ENCODE measurements at regions not wholly inside any gene's neighbourhood (a gene's known extent, or its start where the extent isn't known, plus 50 kb on each side); places are given as distances from the start of the nearest gene placed in this dataset.

GRCh38 chr14:71363946-71364925 lies 457.0 kb downstream of the PCNX1 start:
- no peak for DNase-seq

- DNase-seq, result no peak
These were observed 458.1 kb downstream of the PCNX1 start for GRCh38 chr14:71365361-71365760.

GRCh38 chr14:71366861-71367260 lies 459.6 kb downstream of the PCNX1 start:
- DNase-seq, result no peak

- peak; percentile 86 for DNase-seq
These were observed 464.6 kb downstream of the PCNX1 start for GRCh38 chr14:71371711-71372396.

- DNase-seq, result no peak
These were observed 465.2 kb downstream of the PCNX1 start for GRCh38 chr14:71372411-71372838.

- no peak for DNase-seq
These were observed 466.5 kb downstream of the PCNX1 start for GRCh38 chr14:71373773-71374172.

GRCh38 chr14:71374989-71375388 lies 467.7 kb downstream of the PCNX1 start:
- DNase-seq, result no peak

GRCh38 chr14:71377099-71377498 lies 469.8 kb downstream of the PCNX1 start:
- DNase-seq, result no peak

- DNase-seq, result no peak
These were observed 473.0 kb downstream of the PCNX1 start for GRCh38 chr14:71380271-71380670.

- no peak for DNase-seq
These were observed 474.6 kb downstream of the PCNX1 start for GRCh38 chr14:71381814-71382213.

GRCh38 chr14:71382315-71382714 lies 475.1 kb downstream of the PCNX1 start:
- no peak for DNase-seq

- DNase-seq, result no peak
These were observed 476.3 kb downstream of the PCNX1 start for GRCh38 chr14:71383510-71383909.

- DNase-seq, result no peak
These were observed 477.0 kb downstream of the PCNX1 start for GRCh38 chr14:71384007-71384845.

GRCh38 chr14:71387753-71388152 lies 480.5 kb downstream of the PCNX1 start:
- peak; percentile 28 for DNase-seq

- DNase-seq, result no peak
These were observed 481.1 kb downstream of the PCNX1 start for GRCh38 chr14:71388336-71388735.

GRCh38 chr14:71388862-71389261 lies 481.6 kb downstream of the PCNX1 start:
- DNase-seq, result no peak

- no peak for DNase-seq
These were observed 487.1 kb downstream of the PCNX1 start for GRCh38 chr14:71394386-71394785.

- DNase-seq, result peak; percentile 56
These were observed 487.9 kb downstream of the PCNX1 start for GRCh38 chr14:71395151-71395604.

- DNase-seq, result no peak
These were observed 488.4 kb downstream of the PCNX1 start for GRCh38 chr14:71395636-71396035.

- DNase-seq, result no peak
These were observed 488.9 kb downstream of the PCNX1 start for GRCh38 chr14:71396050-71396677.

- no peak for DNase-seq
These were observed 490.1 kb downstream of the PCNX1 start for GRCh38 chr14:71397371-71397770.

- peak; percentile 28 for DNase-seq
These were observed 491.2 kb downstream of the PCNX1 start for GRCh38 chr14:71398450-71398849.

Data from activated CD4-positive, alpha-beta T cell treated with anti-CD3 and anti-CD28 coated beads, Interleukin-10, Interleukin-2, amounts not matched to agents 100 ng/mL and 50 ng/mL, durations not matched to agents 16 hours and 8 hours (primary cell).